Stimulated activated naive CD8-positive, alpha-beta T cell treated with anti-CD3 and anti-CD28 coated beads, Interleukin-15, amount 100 ng/mL, for 72 hours (primary cell): ENCODE measurements at regions not wholly inside any gene's neighbourhood (a gene's known extent, or its start where the extent isn't known, plus 50 kb on each side); places are given as distances from the start of the nearest gene placed in this dataset.

Experiments used
- ATAC-seq: fragments of 150-1000 bp; cut with Tn5 transposase; 2 replicates; pipeline ENCODE4 v1.10.0; 2021; ENCODE audit warnings: mild to moderate bottlenecking, moderate library complexity
- DNase-seq, 2 donors: peaks; one replicate each; pipeline ENCODE4 v3.0.0; 2021 to 2022
- H3K27ac Mint-ChIP-seq, 2 donors: one replicate each; pipeline ENCODE4 v1.8.0; 2022; ENCODE audit warnings: mild to moderate bottlenecking in 2 of 2, mixed read lengths in 2 of 2, moderate library complexity in 2 of 2
- H3K27me3 Mint-ChIP-seq: one replicate; pipeline ENCODE4 v1.8.0; 2022; ENCODE audit warnings: mixed read lengths
- H3K4me1 Mint-ChIP-seq: one replicate; pipeline ENCODE4 v1.8.0; 2022; ENCODE audit warnings: mild to moderate bottlenecking, mixed read lengths
- H3K4me3 Mint-ChIP-seq, 2 donors: one replicate each; pipeline ENCODE4 v1.8.0; 2022; ENCODE audit warnings: mild to moderate bottlenecking in 2 of 2, mixed read lengths in 2 of 2, moderate library complexity in 1 of 2
- H3K9me3 Mint-ChIP-seq, 2 donors: one replicate each; pipeline ENCODE4 v1.8.0; 2022; ENCODE audit warnings: mixed read lengths in 2 of 2

GRCh38 chr4:36471903-36472302 is 190.5 kb downstream of the DTHD1 start:
- Mint-ChIP-seq H3K4me3 (no peak overlapping the region), H3K27me3 (peaks cover 4% of the 10 kb centered on the region), H3K9me3 (no peaks in the 10 kb centered on the region), H3K27ac (no peak overlapping the region), H3K4me1 (no peaks in the 10 kb centered on the region)
- no peak for DNase-seq
- no peak for ATAC-seq

GRCh38 chr4:36476135-36476534 is 194.7 kb downstream of the DTHD1 start:
- H3K27me3 Mint-ChIP-seq = peaks cover 16% of the 10 kb centered on the region
- ATAC-seq (no peak), DNase-seq (no peak)
- H3K9me3 Mint-ChIP-seq = no peaks in the 10 kb centered on the region
- H3K4me3 Mint-ChIP-seq = no peak overlapping the region
- H3K27ac Mint-ChIP-seq = no peak overlapping the region
- no peaks in the 10 kb centered on the region for H3K4me1 Mint-ChIP-seq

GRCh38 chr4:36477861-36478260 is 196.4 kb downstream of the DTHD1 start:
- H3K27me3 Mint-ChIP-seq = peaks cover 16% of the 10 kb centered on the region
- H3K4me1 Mint-ChIP-seq = no peaks in the 10 kb centered on the region
- H3K4me3 Mint-ChIP-seq = no peak overlapping the region
- H3K27ac Mint-ChIP-seq = no peak overlapping the region
- DNase-seq (no peak), ATAC-seq (no peak)
- no peaks in the 10 kb centered on the region for H3K9me3 Mint-ChIP-seq

GRCh38 chr4:36485885-36486284 is 204.5 kb downstream of the DTHD1 start:
- ATAC-seq = no peak
- DNase-seq = no peak
- no peaks in the 10 kb centered on the region for H3K27me3 Mint-ChIP-seq
- H3K27ac Mint-ChIP-seq = no peak overlapping the region
- no peaks in the 10 kb centered on the region for H3K4me1 Mint-ChIP-seq
- no peaks in the 10 kb centered on the region for H3K9me3 Mint-ChIP-seq
- H3K4me3 Mint-ChIP-seq = no peak overlapping the region

- ATAC-seq = no peak
- Mint-ChIP-seq H3K27ac (no peak overlapping the region), H3K4me3 (no peak overlapping the region), H3K27me3 (no peaks in the 10 kb centered on the region), H3K4me1 (no peaks in the 10 kb centered on the region), H3K9me3 (no peaks in the 10 kb centered on the region)
- no peak for DNase-seq
Measured at GRCh38 chr4:36489798-36490197, 208.4 kb downstream of the DTHD1 start.

GRCh38 chr4:36492041-36492440 is 210.6 kb downstream of the DTHD1 start:
- no peaks in the 10 kb centered on the region for H3K9me3 Mint-ChIP-seq

GRCh38 chr4:36492590-36492989 is 211.2 kb downstream of the DTHD1 start:
- H3K9me3 Mint-ChIP-seq = no peaks in the 10 kb centered on the region
- no peaks in the 10 kb centered on the region for H3K4me1 Mint-ChIP-seq
- no peak overlapping the region for H3K27ac Mint-ChIP-seq
- DNase-seq (no peak), ATAC-seq (no peak)
- no peak overlapping the region for H3K4me3 Mint-ChIP-seq
- H3K27me3 Mint-ChIP-seq = no peaks in the 10 kb centered on the region

More at GRCh38 chr4:36492041-36492440, 210.6 kb downstream of the DTHD1 start:
- no peak overlapping the region for H3K4me3 Mint-ChIP-seq
- no peaks in the 10 kb centered on the region for H3K27me3 Mint-ChIP-seq
- ATAC-seq = no peak
- no peaks in the 10 kb centered on the region for H3K4me1 Mint-ChIP-seq
- H3K27ac Mint-ChIP-seq = no peak overlapping the region
- DNase-seq = no peak

- Mint-ChIP-seq H3K4me3 (no peak overlapping the region), H3K27me3 (no peaks in the 10 kb centered on the region), H3K4me1 (no peaks in the 10 kb centered on the region), H3K27ac (no peak overlapping the region), H3K9me3 (no peaks in the 10 kb centered on the region)
- DNase-seq (no peak), ATAC-seq (no peak)
Measured at GRCh38 chr4:36493251-36493650, 211.8 kb downstream of the DTHD1 start.

- Mint-ChIP-seq H3K4me3 (no peak overlapping the region), H3K4me1 (no peaks in the 10 kb centered on the region), H3K27ac (no peak overlapping the region), H3K9me3 (no peaks in the 10 kb centered on the region), H3K27me3 (no peaks in the 10 kb centered on the region)
- DNase-seq (no peak), ATAC-seq (no peak)
Measured at GRCh38 chr4:36494016-36494415, 212.6 kb downstream of the DTHD1 start.

- Mint-ChIP-seq H3K4me1 (no peaks in the 10 kb centered on the region), H3K4me3 (no peak overlapping the region), H3K9me3 (no peaks in the 10 kb centered on the region), H3K27me3 (no peaks in the 10 kb centered on the region), H3K27ac (no peak overlapping the region)
- DNase-seq (no peak), ATAC-seq (no peak)
Measured at GRCh38 chr4:36494747-36495146, 213.3 kb downstream of the DTHD1 start.

GRCh38 chr4:36502350-36502749 is 220.9 kb downstream of the DTHD1 start:
- no peaks in the 10 kb centered on the region for H3K27me3 Mint-ChIP-seq
- no peak overlapping the region for H3K4me3 Mint-ChIP-seq
- no peaks in the 10 kb centered on the region for H3K4me1 Mint-ChIP-seq
- no peaks in the 10 kb centered on the region for H3K9me3 Mint-ChIP-seq
- no peak overlapping the region for H3K27ac Mint-ChIP-seq
- DNase-seq = no peak
- ATAC-seq = no peak

GRCh38 chr4:36508394-36508793 is 227.0 kb downstream of the DTHD1 start:
- H3K27me3 Mint-ChIP-seq = no peaks in the 10 kb centered on the region
- DNase-seq (no peak), ATAC-seq (no peak)
- no peaks in the 10 kb centered on the region for H3K9me3 Mint-ChIP-seq
- no peaks in the 10 kb centered on the region for H3K4me1 Mint-ChIP-seq
- no peak overlapping the region for H3K4me3 Mint-ChIP-seq
- no peak overlapping the region for H3K27ac Mint-ChIP-seq

GRCh38 chr4:36509845-36510244 is 228.4 kb downstream of the DTHD1 start:
- Mint-ChIP-seq H3K27ac (no peak overlapping the region), H3K27me3 (no peaks in the 10 kb centered on the region), H3K4me3 (no peak overlapping the region), H3K4me1 (no peaks in the 10 kb centered on the region), H3K9me3 (no peaks in the 10 kb centered on the region)
- no peak for DNase-seq
- ATAC-seq = no peak

- H3K4me1 Mint-ChIP-seq = no peaks in the 10 kb centered on the region
- no peak overlapping the region for H3K4me3 Mint-ChIP-seq
- no peaks in the 10 kb centered on the region for H3K27me3 Mint-ChIP-seq
- no peak overlapping the region for H3K27ac Mint-ChIP-seq
- H3K9me3 Mint-ChIP-seq = no peaks in the 10 kb centered on the region
- ATAC-seq (no peak), DNase-seq (no peak)
Measured at GRCh38 chr4:36511785-36512184, 230.4 kb downstream of the DTHD1 start.

GRCh38 chr4:36516522-36517095 is 235.2 kb downstream of the DTHD1 start:
- DNase-seq (no peak), ATAC-seq (no peak)
- Mint-ChIP-seq H3K4me1 (no peaks in the 10 kb centered on the region), H3K4me3 (no peak overlapping the region), H3K27me3 (no peaks in the 10 kb centered on the region), H3K9me3 (peaks cover 3 to 6% of the 10 kb centered on the region in 2 donors), H3K27ac (no peak overlapping the region)

- Mint-ChIP-seq H3K27ac (no peak overlapping the region), H3K27me3 (no peaks in the 10 kb centered on the region), H3K9me3 (peaks cover 8 to 22% of the 10 kb centered on the region in 2 donors), H3K4me1 (no peaks in the 10 kb centered on the region), H3K4me3 (no peak overlapping the region)
- no peak for DNase-seq
- ATAC-seq = no peak
Measured at GRCh38 chr4:36523182-36523581, 241.8 kb downstream of the DTHD1 start.

- Mint-ChIP-seq H3K9me3 (peaks cover 16 to 22% of the 10 kb centered on the region in 2 donors), H3K27ac (peak overlapping the region in 1 of 2 donors; percentile 19), H3K4me1 (no peaks in the 10 kb centered on the region), H3K4me3 (no peak overlapping the region), H3K27me3 (no peaks in the 10 kb centered on the region)
- ATAC-seq (no peak), DNase-seq (no peak)
Measured at GRCh38 chr4:36532670-36533379, 251.4 kb downstream of the DTHD1 start.
